WERI-Rb-1 (cell line): ENCODE measurements at regions not wholly inside any gene's neighbourhood (a gene's known extent, or its start where the extent isn't known, plus 50 kb on each side); places are given as distances from the start of the nearest gene placed in this dataset.

Experiments used
- DNase-seq: peaks from one replicate; pipeline ENCODE4 v3.0.0-alpha.2; 2020
- H3K27ac ChIP-seq: fragments of 250-450 bp; sonication (Bioruptor Pico); 2 replicates; pipeline ENCODE4 v1.5.1; 2020; ENCODE audit warnings: mild to moderate bottlenecking, moderate library complexity
- H3K27me3 ChIP-seq: fragments of 250-450 bp; sonication (Bioruptor Pico); 2 replicates; pipeline ENCODE4 v1.5.1; 2021; ENCODE audit warnings: mild to moderate bottlenecking, low read depth, moderate library complexity; ENCODE audit not compliant: insufficient read depth, severe bottlenecking
- H3K36me3 ChIP-seq: fragments of 250-450 bp; sonication (Bioruptor Pico); 2 replicates; pipeline ENCODE4 v1.5.1; 2020; ENCODE audit warnings: mild to moderate bottlenecking, moderate library complexity
- H3K4me3 ChIP-seq: 2 replicates; pipeline ENCODE4 v1.5.1; 2011; ENCODE audit warnings: low read depth, mild to moderate bottlenecking, control low read depth, low read length
- H3K9me3 ChIP-seq: fragments of 250-450 bp; sonication (Bioruptor Pico); 2 replicates; pipeline ENCODE4 v1.5.1; 2021; ENCODE audit warnings: mild to moderate bottlenecking, moderate library complexity; ENCODE audit not compliant: severe bottlenecking
- TF ChIP-seq, protein P1 (sequence below): IDR thresholded peaks from 2 replicates; pipeline ENCODE4 v1.5.1; 2011; ENCODE audit warnings: low read depth, mild to moderate bottlenecking, control low read depth, inconsistent platforms, low read length

DNA sequence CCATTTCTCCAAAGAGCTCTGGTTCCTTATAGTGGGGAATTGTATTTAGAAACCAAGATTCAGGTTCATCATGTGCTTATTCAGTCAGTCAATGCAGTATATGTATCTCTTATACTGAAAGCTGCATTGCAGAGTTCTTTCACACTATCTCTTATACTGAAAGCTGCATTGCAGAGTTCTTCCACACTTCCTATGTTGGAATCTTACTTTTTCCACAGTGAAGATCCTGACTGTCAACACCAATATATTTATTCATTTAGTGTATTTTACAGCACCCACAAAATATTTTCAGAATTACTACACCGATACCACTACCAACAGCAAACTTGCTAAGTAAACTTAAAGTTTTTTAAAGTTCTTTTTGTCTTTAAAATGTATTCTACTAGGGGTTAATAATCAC, 349.3 kb upstream of the MMS22L start:
- DNase-seq, result no peak
- TF ChIP-seq, protein P1, sequence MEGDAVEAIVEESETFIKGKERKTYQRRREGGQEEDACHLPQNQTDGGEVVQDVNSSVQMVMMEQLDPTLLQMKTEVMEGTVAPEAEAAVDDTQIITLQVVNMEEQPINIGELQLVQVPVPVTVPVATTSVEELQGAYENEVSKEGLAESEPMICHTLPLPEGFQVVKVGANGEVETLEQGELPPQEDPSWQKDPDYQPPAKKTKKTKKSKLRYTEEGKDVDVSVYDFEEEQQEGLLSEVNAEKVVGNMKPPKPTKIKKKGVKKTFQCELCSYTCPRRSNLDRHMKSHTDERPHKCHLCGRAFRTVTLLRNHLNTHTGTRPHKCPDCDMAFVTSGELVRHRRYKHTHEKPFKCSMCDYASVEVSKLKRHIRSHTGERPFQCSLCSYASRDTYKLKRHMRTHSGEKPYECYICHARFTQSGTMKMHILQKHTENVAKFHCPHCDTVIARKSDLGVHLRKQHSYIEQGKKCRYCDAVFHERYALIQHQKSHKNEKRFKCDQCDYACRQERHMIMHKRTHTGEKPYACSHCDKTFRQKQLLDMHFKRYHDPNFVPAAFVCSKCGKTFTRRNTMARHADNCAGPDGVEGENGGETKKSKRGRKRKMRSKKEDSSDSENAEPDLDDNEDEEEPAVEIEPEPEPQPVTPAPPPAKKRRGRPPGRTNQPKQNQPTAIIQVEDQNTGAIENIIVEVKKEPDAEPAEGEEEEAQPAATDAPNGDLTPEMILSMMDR, result no peak
- no peak overlapping the region for H3K4me3 ChIP-seq
- no peak overlapping the region for H3K27ac ChIP-seq
- no peaks in the 10 kb centered on the region for H3K27me3 ChIP-seq
- H3K9me3 ChIP-seq, result no peaks in the 10 kb centered on the region
- H3K36me3 ChIP-seq, result no peaks in the 10 kb centered on the region

DNA sequence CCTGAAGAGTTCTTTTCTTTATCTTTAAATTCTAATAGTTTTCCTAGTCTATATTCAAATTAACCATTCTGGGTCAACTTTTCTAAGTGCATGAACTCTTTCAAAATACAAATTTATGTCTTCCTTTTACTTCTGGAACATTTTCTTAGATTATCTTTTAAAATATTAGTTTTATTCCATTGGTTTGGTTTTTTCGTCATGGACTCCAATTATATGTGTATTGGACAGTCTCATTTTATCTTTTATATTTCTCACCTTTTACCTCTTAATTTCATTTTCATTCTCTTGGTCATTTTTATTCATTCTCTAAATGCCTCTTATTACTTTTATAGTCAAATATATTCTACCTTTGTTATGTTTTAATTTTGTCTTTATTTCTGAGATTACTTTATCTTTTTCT, 356.7 kb upstream of the MMS22L start:
- Histone ChIP-seq H3K9me3 (no peaks in the 10 kb centered on the region), H3K4me3 (no peak overlapping the region), H3K36me3 (no peaks in the 10 kb centered on the region), H3K27me3 (no peaks in the 10 kb centered on the region), H3K27ac (no peak overlapping the region)
- no peak for DNase-seq
- TF ChIP-seq, protein P1, result no peak

DNA sequence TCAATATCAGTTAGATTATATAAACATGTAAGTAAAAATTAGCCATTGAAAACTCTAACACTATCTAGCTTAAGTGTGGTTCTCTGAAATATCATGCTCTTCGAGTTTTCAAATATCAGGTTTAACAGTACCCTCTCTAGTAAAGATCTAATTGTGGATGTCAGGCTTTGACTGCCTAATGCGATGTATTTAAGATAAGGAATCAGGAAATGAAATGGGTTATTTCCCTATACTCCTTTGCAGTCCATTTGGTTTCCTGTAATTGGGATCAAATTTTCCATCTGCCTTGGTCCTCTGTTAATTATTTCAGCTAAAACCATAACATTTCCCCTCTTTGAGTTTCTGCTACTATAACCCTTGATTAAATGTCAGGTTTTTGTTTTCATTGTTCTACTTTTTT, 361.3 kb upstream of the MMS22L start:
- Histone ChIP-seq H3K27ac (no peak overlapping the region), H3K36me3 (no peaks in the 10 kb centered on the region), H3K9me3 (no peaks in the 10 kb centered on the region), H3K4me3 (no peak overlapping the region), H3K27me3 (no peaks in the 10 kb centered on the region)
- TF ChIP-seq, protein P1, result no peak
- no peak for DNase-seq

DNA sequence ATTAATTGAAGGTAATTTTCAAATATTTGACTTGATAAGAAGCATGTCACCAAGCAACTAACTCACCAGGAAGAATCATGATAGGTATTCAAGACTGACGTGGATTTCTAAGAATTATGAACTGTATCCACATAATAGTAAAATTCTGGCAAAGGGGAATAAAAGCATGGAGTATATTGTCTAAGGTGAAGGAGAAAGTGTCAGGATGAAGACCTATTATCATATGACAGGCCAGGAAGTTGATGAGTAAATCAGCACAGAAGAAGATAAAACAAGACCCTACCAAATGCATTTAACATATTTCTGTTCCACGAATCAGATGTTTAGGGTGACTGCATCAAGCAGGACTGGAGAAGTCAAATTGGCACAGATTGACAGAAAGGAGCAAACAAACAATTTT, 362.7 kb upstream of the MMS22L start:
- Histone ChIP-seq H3K9me3 (no peaks in the 10 kb centered on the region), H3K27me3 (no peaks in the 10 kb centered on the region), H3K27ac (no peak overlapping the region), H3K36me3 (no peaks in the 10 kb centered on the region), H3K4me3 (no peak overlapping the region)
- TF ChIP-seq, protein P1, result no peak
- no peak for DNase-seq

DNA sequence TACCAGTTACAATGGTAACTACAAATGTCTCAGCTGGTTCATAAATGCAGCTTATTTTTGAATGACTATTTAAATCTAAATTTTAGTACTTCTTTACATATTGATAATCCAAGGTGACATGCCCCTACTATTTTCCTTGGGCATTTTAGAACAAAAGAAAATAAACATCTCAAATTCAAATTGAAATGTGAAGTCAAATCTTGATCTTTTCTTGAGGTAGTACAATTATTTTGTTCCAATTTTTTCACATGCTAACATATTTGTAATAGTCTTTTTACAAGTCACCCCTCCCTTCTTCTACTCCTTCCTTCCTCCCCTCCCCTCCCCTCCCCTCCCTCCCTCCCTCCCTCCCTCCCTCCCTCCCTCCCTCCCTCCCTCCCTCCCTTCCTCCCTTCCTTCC, 370.1 kb upstream of the MMS22L start:
- no peaks in the 10 kb centered on the region for H3K27me3 ChIP-seq
- no peak for DNase-seq
- no peaks in the 10 kb centered on the region for H3K36me3 ChIP-seq
- no peaks in the 10 kb centered on the region for H3K9me3 ChIP-seq
- H3K27ac ChIP-seq, result no peak overlapping the region
- no peak overlapping the region for H3K4me3 ChIP-seq
- TF ChIP-seq, protein P1, result no peak

DNA sequence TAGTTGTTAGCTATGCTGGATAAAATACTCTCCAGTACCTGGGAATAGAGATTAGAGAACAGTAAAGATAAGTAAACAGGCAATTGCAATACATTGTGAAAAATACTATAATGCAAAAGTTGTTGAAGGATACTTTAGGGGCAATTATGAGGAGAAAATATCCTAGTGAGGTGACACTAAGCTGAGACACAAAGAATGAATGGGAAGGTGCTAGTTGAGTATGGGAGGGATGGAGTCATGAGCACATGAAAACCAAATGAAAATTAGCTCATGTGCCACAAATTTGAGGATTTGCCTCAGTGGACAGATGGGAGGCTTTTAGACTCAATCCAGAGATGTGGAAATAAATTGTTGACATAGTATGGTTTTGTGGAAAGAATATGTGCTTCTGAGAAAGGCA, 370.5 kb upstream of the MMS22L start:
- Histone ChIP-seq H3K27ac (no peak overlapping the region), H3K4me3 (no peak overlapping the region), H3K9me3 (no peaks in the 10 kb centered on the region), H3K36me3 (no peaks in the 10 kb centered on the region), H3K27me3 (no peaks in the 10 kb centered on the region)
- TF ChIP-seq, protein P1, result no peak
- no peak for DNase-seq
